SK-N-MC (cell line): ENCODE measurements at regions not wholly inside any gene's neighbourhood (a gene's known extent, or its start where the extent isn't known, plus 50 kb on each side); places are given as distances from the start of the nearest gene placed in this dataset.
"Not testable (repeated sequence)": the region's sequence is repeated elsewhere in the genome, so short reads cannot be mapped to it uniquely, and the experiment has no call there.

Experiments used
- FOXP2 ChIP-seq: optimal IDR thresholded peaks from 2 replicates; pipeline ENCODE3; 2011; ENCODE audit warnings: mild to moderate bottlenecking, moderate library complexity; ENCODE audit not compliant: insufficient read depth; ENCODE audit errors: extremely low read length, control extremely low read depth
- POLR2AphosphoS5 ChIP-seq: IDR thresholded peaks from 2 replicates; pipeline ENCODE4 v1.6.1; 2012; ENCODE audit warnings: mild to moderate bottlenecking, low read depth, low read length, borderline replicate concordance

DNA sequence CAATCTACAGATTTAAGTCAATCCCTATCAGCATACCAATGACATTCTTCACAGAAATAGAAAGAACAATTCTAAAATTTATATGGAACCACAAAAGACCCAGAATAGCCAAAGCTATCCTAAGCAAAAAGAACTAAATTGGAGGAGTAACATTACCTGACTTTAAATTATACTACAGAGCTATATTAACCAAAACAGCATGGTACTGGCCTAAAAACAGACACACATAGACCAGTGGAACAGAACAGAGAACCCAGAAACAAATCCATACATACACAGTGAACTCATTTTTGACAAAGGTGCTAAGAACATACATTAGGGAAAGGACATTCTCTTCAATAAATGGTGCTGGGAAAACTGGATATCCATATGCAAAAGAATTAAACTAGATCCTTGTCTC lies 68.6 kb upstream of the HES1 start:
- TF ChIP-seq FOXP2, POLR2AphosphoS5: not testable (repeated sequence)
